ENCODE measurements at regions not wholly inside any gene's neighbourhood (a gene's known extent, or its start where the extent isn't known, plus 50 kb on each side); places are given as distances from the start of the nearest gene placed in this dataset.
A peak's percentile ranks its signal among the peaks of the same experiment; 100 is the strongest.
"Not testable (repeated sequence)": the region's sequence is repeated elsewhere in the genome, so short reads cannot be mapped to it uniquely, and the experiment has no call there.

DNA sequence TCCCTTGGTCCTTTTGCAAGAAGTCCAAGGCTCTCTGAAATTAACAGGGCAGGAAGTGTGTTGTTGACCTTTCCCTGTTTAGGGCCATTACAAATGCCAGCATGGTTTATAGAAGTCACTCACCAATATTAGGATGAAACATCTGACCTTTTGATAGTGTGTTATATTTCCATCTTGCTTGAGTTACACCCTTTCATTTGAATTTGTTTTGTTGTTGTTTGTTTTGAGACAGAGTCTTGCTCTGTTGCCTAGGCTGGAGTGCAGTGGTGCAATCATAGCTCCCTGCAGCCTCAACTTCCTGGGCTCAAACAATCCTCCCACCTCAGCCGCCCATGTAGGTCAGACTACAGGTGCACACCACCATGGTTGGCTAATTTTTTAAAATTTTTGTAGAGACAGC is 241.1 kb upstream of the USP9Y start:
- DNase-seq, result no peak

DNA sequence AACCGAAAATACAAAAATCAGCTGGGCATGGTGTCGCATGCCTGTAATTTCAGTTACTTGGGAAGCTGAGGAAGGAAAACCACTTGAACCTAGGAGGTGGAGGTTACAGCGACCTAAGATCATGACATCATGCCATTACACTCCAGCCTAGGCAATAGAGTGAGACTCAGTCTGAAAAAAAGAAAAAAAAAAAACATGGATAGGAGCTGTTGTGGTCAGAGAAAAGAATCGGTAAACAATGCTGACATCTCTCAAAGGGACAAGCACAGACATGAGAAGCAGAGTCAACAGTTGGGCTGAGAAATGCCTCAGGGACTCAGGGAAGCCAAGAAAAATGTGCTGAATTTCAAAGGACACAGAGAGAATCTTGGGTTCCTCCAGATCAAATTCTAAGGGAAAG is 236.9 kb upstream of the USP9Y start:
- DNase-seq, result no peak

DNA sequence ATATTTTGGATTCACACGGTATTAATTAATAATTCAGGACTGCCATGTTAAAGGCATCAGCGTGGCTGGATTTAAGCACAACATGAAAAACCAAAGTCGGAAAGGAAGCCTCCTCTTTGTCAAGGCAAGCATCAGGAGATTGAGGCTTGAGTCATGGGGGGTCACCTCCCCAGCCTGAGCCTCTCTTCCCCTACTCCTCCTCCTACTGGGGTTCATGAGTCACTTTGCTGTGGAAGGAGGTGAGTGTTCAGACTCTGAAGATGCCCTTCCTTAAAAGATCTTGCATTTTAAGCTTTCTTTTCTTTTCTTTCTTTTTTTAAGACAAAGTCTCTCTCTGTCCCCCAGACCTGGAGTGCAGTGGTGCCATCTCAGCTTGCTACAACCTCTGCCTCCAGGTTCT is 235.3 kb upstream of the USP9Y start:
- DNase-seq, result no peak

GRCh38 chrY:12469081-12469480 is 231.9 kb upstream of the USP9Y start:
- no peak for DNase-seq

DNA sequence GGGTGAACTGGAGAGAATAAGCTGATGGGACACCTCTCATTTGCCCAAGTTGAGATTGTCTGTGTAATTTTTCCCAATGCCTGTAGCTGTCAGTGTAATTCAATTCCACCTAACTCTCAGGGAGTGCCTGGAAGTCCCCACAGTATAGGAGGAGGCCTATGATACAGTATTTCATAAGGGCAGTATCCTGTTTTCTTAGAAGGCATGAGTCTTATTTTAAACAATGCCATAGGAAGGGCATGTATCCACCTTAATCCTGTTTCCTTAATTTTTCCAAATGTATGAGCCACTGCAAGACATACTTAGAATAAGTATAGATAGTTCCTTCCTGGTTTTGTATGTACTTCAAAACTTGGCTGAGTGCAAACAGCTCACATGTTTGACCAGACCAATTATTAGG is 226.6 kb upstream of the USP9Y start:
- DNase-seq, result no peak

- DNase-seq, result peak in 1 of 2 experiments; percentile 0
Measured at GRCh38 chrY:12479382-12479781, 221.6 kb upstream of the USP9Y start.

GRCh38 chrY:12483394-12483793 is 217.6 kb upstream of the USP9Y start:
- DNase-seq, result no peak

GRCh38 chrY:12490558-12491209 is 210.3 kb upstream of the USP9Y start:
- DNase-seq, result no peak

GRCh38 chrY:12492218-12492617 is 208.8 kb upstream of the USP9Y start:
- no peak for DNase-seq

GRCh38 chrY:12496007-12496406 is 205.0 kb upstream of the USP9Y start:
- DNase-seq, result no peak

DNA sequence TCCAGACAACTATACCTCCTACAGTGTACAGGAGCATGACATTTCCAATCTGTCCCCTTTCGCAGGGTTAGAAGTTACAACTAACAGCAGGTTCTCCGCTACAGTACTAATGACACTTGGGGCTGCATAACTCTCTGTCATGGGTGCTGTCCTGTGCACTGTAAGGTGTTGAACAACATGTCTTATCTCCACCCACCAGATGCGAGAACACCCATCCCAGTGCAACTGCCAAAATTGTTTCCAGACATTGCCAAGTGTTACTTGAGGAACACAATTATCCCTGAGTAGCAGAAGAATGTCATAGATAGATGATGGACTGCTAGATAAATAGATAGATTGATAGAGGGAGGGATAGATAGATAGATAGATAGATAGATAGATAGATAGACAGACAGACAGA is 200.9 kb upstream of the USP9Y start:
- DNase-seq, result no peak

DNA sequence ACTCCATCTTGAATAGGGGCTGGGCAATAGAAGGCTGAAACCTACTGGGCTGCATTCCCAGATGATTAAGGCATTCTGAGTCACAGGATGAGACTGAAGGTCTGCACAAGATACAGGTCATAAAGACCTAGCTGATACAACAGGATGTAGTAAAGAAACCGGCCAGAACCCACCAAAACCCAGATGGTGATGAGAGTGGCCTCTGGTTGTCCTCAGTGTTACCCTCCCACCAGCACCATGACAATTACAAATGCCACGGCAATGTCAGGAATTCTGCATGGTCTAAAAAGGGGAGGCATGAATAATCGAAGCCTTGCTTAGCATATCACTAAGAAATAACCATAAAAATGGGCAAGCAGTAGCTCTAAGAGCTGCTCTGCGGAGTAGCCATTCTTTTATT is 197.0 kb upstream of the USP9Y start:
- not testable (repeated sequence) for DNase-seq

DNA sequence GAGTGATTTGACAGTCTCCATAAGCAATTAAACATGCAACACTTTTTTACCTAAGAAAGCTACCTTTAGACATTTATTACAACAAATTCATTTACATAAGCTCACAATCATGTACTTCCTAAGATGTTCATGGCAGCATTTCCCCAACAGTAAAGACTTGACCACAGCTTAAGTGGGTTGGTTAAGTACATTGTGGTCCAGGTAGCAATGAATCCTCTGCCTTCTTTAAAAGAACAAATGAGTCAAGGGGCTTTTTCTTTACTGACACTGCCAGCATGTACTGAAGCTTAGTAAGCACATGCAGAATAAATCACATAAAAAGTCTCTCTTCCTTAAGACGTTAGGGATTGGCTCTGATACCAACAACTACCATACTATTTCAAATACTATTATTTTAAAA is 183.7 kb upstream of the USP9Y start:
- DNase-seq, result no peak

GRCh38 chrY:12525206-12525605 is 175.8 kb upstream of the USP9Y start:
- DNase-seq, result no peak

DNA sequence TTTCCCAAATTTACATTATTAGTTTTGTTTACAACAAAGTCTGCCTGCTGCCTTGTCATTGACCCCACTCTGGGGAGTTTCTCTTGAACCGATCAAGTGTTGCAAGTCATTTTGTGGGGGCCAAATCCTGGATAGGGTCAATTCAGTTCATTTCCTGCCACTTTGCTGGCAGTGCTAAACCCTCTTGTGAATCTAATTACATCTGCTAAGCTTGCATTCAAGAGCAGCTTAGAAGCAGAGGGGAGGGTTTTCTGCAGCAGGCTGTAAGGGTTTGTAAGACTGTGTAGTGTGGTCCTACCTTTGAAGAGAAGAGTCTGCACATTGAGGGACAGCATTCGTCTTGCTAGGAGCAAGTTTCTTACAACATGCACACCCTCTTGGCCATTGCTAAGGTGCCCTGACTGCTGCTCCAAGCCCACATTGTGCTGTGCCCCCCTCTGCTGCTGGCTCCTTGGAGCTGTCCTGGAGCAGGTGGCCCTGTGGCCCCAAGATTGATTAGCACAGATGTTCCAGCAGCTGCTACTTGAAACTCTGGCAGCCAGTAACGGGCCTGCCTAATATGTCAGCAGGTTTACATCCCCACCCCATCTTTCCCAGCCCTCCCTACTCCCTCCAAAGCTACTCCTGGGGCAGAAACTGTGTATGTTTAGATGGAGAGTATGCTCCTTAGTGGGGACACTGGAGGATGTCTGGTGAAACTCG is 174.5 kb upstream of the USP9Y start:
- DNase-seq, result no peak

GRCh38 chrY:12537226-12537854 is 163.7 kb upstream of the USP9Y start:
- no peak for DNase-seq

- no peak for DNase-seq
Measured at GRCh38 chrY:12546746-12547420, 154.1 kb upstream of the USP9Y start.

DNA sequence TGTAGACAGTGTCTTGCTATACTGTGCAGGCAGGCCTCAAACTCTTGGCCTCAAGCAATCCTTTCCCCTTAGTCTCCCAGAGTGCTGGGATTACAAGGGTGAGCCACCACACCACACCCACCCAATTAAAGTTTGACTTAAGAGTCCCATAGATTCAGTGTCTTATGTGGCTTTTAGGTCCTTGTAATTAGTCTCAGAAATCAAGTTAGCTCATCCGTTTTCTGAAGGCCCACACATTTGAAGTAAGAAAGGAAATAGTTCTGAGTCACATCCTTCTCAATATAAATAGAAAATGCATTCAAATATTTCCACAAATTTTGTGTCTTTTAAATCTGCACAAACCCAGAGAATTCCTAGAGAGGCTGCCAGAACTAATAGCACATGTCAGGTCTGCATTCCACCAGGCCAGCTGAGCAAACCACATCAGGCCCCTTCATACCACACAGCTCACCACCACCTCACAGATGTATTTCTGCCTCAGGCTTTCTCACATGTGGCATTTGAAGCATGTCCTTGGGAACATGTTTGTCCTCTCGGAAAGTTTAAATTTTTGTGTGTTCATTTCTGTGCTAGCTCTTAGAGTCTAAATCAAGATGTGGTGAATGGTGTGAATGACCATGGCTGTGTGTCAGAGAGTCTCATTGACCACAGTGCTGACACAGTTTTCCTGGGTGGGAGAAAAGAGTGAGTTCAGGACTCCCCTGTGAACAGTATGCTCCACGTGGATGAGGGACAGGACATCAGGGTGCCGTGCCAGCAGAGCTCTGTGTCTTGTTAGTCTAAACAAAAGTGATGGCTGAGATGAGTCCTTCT is 148.4 kb upstream of the USP9Y start:
- DNase-seq, result no peak

GRCh38 chrY:12553909-12554308 is 147.1 kb upstream of the USP9Y start:
- no peak for DNase-seq

DNA sequence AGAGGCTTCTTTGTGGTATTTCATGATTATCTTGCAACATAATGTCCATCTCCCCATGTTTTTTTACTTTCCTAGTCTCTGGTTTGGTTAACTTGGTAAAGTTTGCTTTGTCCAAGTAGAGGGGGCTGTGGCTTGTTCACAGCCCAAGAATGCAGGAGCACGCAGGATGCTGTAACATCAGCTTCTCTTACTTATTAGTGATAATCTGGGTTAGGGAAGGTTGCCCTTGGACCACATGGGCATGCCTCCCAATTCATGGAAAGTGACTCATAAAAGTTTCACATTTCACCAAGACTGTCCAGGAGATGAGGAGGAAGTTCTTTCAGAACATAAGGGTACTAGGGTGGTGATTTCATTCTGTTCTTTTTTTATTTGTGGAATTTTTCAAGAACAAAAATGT is 146.0 kb upstream of the USP9Y start:
- DNase-seq, result no peak

- no peak for DNase-seq
Measured at GRCh38 chrY:12559007-12559406, 142.0 kb upstream of the USP9Y start.

DNA sequence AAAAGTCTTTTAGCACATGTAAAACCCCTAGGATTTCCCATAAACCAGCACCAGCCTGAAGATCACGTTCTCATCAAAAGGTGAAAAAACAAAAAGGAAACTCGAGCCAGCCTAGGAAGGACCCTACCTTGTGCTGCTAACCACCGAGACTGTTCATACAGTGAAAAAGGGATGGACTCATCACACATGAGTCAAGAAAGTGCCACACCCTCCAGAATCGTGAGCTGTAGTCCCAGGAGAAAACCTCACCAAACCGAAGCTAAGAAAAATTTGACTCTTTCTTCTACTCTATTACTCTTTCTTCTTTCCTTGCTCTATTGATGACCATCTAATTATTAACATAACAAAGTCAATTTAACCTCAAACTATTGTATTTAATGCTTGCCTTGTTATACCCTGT is 124.8 kb upstream of the USP9Y start:
- DNase-seq, result no peak

Data from NCI-H526 (cell line).